Ureter (tissue), 1 donor: ENCODE measurements at regions not wholly inside any gene's neighbourhood (a gene's known extent, or its start where the extent isn't known, plus 50 kb on each side); places are given as distances from the start of the nearest gene placed in this dataset.

Experiments
- DNase-seq: peaks from one replicate; pipeline ENCODE4 v3.0.0-alpha.2; 2020; ENCODE audit warnings: low spot score
- donor health status: DM: yes; HTN: yes; CAD: no.

- no peak for DNase-seq
Observed at GRCh38 chr5:5046680-5047502, 93.2 kb upstream of the ADAMTS16 start.

- no peak for DNase-seq
Observed at GRCh38 chr5:5050801-5051200, 89.3 kb upstream of the ADAMTS16 start.

- no peak for DNase-seq
Observed at GRCh38 chr5:5055712-5056111, 84.4 kb upstream of the ADAMTS16 start.

GRCh38 chr5:5061836-5062235, 78.3 kb upstream of the ADAMTS16 start:
- no peak for DNase-seq

- DNase-seq, result no peak
Observed at GRCh38 chr5:5062525-5063302, 77.4 kb upstream of the ADAMTS16 start.

GRCh38 chr5:5063533-5063953, 76.6 kb upstream of the ADAMTS16 start:
- DNase-seq, result no peak

- no peak for DNase-seq
Observed at GRCh38 chr5:5065472-5065871, 74.7 kb upstream of the ADAMTS16 start.

GRCh38 chr5:5066276-5067186, 73.6 kb upstream of the ADAMTS16 start:
- no peak for DNase-seq

- no peak for DNase-seq
Observed at GRCh38 chr5:5069851-5070250, 70.3 kb upstream of the ADAMTS16 start.

GRCh38 chr5:5071554-5071953, 68.6 kb upstream of the ADAMTS16 start:
- DNase-seq, result no peak

GRCh38 chr5:5077236-5077635, 62.9 kb upstream of the ADAMTS16 start:
- DNase-seq, result no peak

GRCh38 chr5:5078009-5078897, 61.9 kb upstream of the ADAMTS16 start:
- no peak for DNase-seq

- DNase-seq, result no peak
Observed at GRCh38 chr5:5079876-5080275, 60.3 kb upstream of the ADAMTS16 start.

- no peak for DNase-seq
Observed at GRCh38 chr5:5080790-5081189, 59.3 kb upstream of the ADAMTS16 start.

GRCh38 chr5:5085381-5085780, 54.7 kb upstream of the ADAMTS16 start:
- no peak for DNase-seq

- no peak for DNase-seq
Observed at GRCh38 chr5:5089895-5090649, 50.1 kb upstream of the ADAMTS16 start.
